ENCODE measurements at regions not wholly inside any gene's neighbourhood (a gene's known extent, or its start where the extent isn't known, plus 50 kb on each side); places are given as distances from the start of the nearest gene placed in this dataset.

GRCh38 chr5:67377631-67378030 is 181.0 kb upstream of the CD180 start:
- no peaks in the 10 kb centered on the region for H3K9me3 ChIP-seq (ENCODE audit: severe bottlenecking)
- H3K36me3 ChIP-seq (ENCODE audit: low read depth): no peaks in the 10 kb centered on the region
- DNase-seq (ENCODE audit: low spot score) (no peak), ATAC-seq (ENCODE audit: low read depth) (no peak)
- no peaks in the 10 kb centered on the region for H3K27me3 ChIP-seq (ENCODE audit: insufficient read depth, poor library complexity, severe bottlenecking)
- H3K4me1 ChIP-seq (ENCODE audit: insufficient read depth, poor library complexity, severe bottlenecking): no peaks in the 10 kb centered on the region
- no peak for TF ChIP-seq CTCF (IDR thresholded peaks at IDR 0.05; ENCODE audit: poor library complexity, severe bottlenecking)
- H3K4me3 ChIP-seq (ENCODE audit: severe bottlenecking): no peak overlapping the region
- H3K27ac ChIP-seq (ENCODE audit: poor library complexity, severe bottlenecking): no peak overlapping the region

- TF ChIP-seq CTCF (IDR thresholded peaks at IDR 0.05; ENCODE audit: poor library complexity, severe bottlenecking): no peak
- Histone ChIP-seq H3K4me1 (ENCODE audit: insufficient read depth, poor library complexity, severe bottlenecking) (no peaks in the 10 kb centered on the region), H3K27me3 (ENCODE audit: insufficient read depth, poor library complexity, severe bottlenecking) (no peaks in the 10 kb centered on the region), H3K4me3 (ENCODE audit: severe bottlenecking) (no peak overlapping the region), H3K27ac (ENCODE audit: poor library complexity, severe bottlenecking) (no peak overlapping the region), H3K36me3 (ENCODE audit: low read depth) (no peaks in the 10 kb centered on the region), H3K9me3 (ENCODE audit: severe bottlenecking) (no peaks in the 10 kb centered on the region)
- ATAC-seq (ENCODE audit: low read depth) (no peak), DNase-seq (ENCODE audit: low spot score) (no peak)
These were observed 179.0 kb upstream of the CD180 start for GRCh38 chr5:67375606-67376005.

- H3K4me3 ChIP-seq (ENCODE audit: severe bottlenecking): no peak overlapping the region
- no peaks in the 10 kb centered on the region for H3K27me3 ChIP-seq (ENCODE audit: insufficient read depth, poor library complexity, severe bottlenecking)
- no peak overlapping the region for H3K27ac ChIP-seq (ENCODE audit: poor library complexity, severe bottlenecking)
- no peak for TF ChIP-seq CTCF (IDR thresholded peaks at IDR 0.05; ENCODE audit: poor library complexity, severe bottlenecking)
- ATAC-seq (ENCODE audit: low read depth): no peak
- H3K4me1 ChIP-seq (ENCODE audit: insufficient read depth, poor library complexity, severe bottlenecking): no peaks in the 10 kb centered on the region
- no peak for DNase-seq (ENCODE audit: low spot score)
- no peaks in the 10 kb centered on the region for H3K36me3 ChIP-seq (ENCODE audit: low read depth)
- H3K9me3 ChIP-seq (ENCODE audit: severe bottlenecking): no peaks in the 10 kb centered on the region
These were observed 177.8 kb upstream of the CD180 start for GRCh38 chr5:67374378-67374777.

GRCh38 chr5:67373518-67373917 is 176.9 kb upstream of the CD180 start:
- no peak for TF ChIP-seq CTCF (IDR thresholded peaks at IDR 0.05; ENCODE audit: poor library complexity, severe bottlenecking)
- no peaks in the 10 kb centered on the region for H3K27me3 ChIP-seq (ENCODE audit: insufficient read depth, poor library complexity, severe bottlenecking)
- H3K4me3 ChIP-seq (ENCODE audit: severe bottlenecking): no peak overlapping the region
- no peak for ATAC-seq (ENCODE audit: low read depth)
- DNase-seq (ENCODE audit: low spot score): no peak
- no peaks in the 10 kb centered on the region for H3K9me3 ChIP-seq (ENCODE audit: severe bottlenecking)
- H3K36me3 ChIP-seq (ENCODE audit: low read depth): no peaks in the 10 kb centered on the region
- H3K27ac ChIP-seq (ENCODE audit: poor library complexity, severe bottlenecking): no peak overlapping the region
- no peaks in the 10 kb centered on the region for H3K4me1 ChIP-seq (ENCODE audit: insufficient read depth, poor library complexity, severe bottlenecking)

- H3K4me3 ChIP-seq (ENCODE audit: severe bottlenecking): no peak overlapping the region
- no peaks in the 10 kb centered on the region for H3K27me3 ChIP-seq (ENCODE audit: insufficient read depth, poor library complexity, severe bottlenecking)
- H3K9me3 ChIP-seq (ENCODE audit: severe bottlenecking): no peaks in the 10 kb centered on the region
- ATAC-seq (ENCODE audit: low read depth): no peak
- H3K4me1 ChIP-seq (ENCODE audit: insufficient read depth, poor library complexity, severe bottlenecking): no peaks in the 10 kb centered on the region
- H3K36me3 ChIP-seq (ENCODE audit: low read depth): no peaks in the 10 kb centered on the region
- H3K27ac ChIP-seq (ENCODE audit: poor library complexity, severe bottlenecking): no peak overlapping the region
- DNase-seq (ENCODE audit: low spot score): no peak
- no peak for TF ChIP-seq CTCF (IDR thresholded peaks at IDR 0.05; ENCODE audit: poor library complexity, severe bottlenecking)
These were observed 176.3 kb upstream of the CD180 start for GRCh38 chr5:67372887-67373286.

All from RWPE2 (cell line).